HCEC 1CT (cell line): ENCODE measurements at regions not wholly inside any gene's neighbourhood (a gene's known extent, or its start where the extent isn't known, plus 50 kb on each side); places are given as distances from the start of the nearest gene placed in this dataset.
"Not testable (repeated sequence)": the region's sequence is repeated elsewhere in the genome, so short reads cannot be mapped to it uniquely, and the experiment has no call there.

ENCODE experiments used
- DNase-seq: peaks from one replicate; pipeline ENCODE4 v3.0.0-alpha.2; 2017

DNA sequence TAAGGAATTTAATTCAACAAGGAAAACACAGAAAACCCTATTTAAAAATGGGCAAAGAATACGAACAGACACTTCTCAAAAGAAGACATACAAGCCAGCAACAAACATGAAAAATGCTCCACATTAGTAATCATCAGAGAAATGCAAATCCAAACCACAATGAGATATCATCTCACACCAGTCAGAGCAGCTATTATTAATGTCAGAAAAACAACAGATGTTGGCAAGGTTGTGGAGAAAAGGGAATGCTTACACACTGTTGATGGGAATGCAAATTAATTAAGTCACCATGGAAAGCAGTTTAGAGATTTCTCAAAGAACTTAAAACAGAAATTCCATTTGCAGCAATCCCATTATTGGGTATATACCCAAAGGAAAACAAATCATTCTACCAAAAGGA, 55.2 kb downstream of the GCC1 start:
- no peak for DNase-seq

- no peak for DNase-seq
These were observed 57.8 kb downstream of the GCC1 start for GRCh38 chr7:127527561-127527960.

- no peak for DNase-seq
These were observed 59.4 kb downstream of the GCC1 start for GRCh38 chr7:127525866-127526480.

DNA sequence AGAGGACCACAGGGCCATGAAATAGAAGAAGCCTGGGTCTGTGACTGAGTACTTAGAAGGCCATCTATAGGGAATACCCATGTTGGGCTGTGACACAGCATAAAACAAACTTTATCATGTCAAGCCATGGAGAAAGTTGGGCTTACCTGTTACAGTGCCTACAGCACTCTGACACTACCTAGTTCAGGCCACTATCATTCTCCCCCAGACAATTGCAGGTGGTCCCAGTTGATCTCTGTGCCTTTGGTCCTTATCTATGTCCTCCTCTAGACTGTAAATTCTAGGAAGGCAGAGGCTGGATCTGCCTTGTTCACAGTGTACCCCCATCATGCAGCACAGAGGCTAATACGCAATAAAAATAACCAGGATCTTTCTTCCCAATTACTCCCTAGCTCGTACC, 69.1 kb downstream of the GCC1 start:
- DNase-seq = no peak

DNA sequence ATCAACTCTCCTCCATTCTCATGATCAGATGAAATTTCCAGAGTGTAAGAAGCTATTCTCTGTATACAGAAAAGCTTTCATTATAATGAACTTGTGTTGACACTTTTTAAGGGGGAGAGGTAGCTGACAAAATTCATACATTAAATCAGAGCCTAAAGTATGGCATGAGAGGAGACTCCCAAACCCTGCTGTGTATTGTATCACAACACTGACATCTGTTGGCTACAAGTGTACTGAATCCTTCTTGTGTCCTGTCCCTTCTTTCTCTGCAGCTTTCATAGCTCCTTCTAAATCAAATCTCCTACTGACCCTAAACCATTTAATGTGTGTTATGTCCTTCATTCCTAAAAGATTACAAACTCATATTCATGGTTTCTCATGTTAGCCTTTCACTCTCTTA, 70.9 kb downstream of the GCC1 start:
- peak; percentile 15 for DNase-seq

- DNase-seq = no peak
These were observed 72.1 kb downstream of the GCC1 start for GRCh38 chr7:127513311-127513710.

DNA sequence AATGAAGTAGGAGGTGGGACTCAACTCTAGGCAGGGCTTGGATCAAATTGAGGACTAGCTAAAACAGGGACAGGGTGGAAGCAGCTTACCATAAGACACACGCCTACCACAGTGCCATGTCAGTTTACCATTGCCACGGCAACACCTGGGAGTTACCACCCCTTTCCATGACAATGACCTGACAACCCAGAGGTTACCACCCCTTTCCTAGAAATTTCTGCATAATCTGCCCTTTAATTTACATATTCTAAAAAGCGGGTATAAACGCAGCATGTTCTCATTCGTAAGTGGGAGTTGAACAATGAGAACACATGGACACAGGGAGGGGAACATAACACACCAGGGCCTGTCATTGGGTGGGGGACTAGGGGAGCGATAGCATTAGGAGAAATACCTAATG, 72.7 kb downstream of the GCC1 start:
- DNase-seq = no peak

GRCh38 chr7:127504715-127505114, 80.7 kb downstream of the GCC1 start:
- no peak for DNase-seq

- no peak for DNase-seq
These were observed 83.6 kb downstream of the GCC1 start for GRCh38 chr7:127501817-127502216.

DNA sequence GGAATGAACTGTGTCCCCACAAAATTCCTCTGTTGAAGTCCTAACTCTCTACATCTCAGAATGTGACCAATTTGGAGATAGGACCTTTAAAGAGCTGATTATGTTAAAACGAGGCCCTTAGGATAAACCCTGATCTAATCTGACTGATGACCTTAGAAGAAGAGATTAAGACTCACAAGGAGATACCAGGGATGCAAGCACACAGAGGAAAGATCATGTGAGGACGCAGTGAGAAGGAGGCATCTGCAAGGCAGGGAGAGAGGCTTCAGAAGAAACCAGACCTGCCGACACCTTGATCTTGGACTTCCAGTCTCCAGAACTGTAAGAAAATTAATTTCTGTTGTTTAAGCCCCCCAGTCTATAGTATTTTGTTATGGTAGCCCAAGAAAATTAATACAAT, 94.9 kb upstream of the ZNF800 start:
- DNase-seq = no peak

DNA sequence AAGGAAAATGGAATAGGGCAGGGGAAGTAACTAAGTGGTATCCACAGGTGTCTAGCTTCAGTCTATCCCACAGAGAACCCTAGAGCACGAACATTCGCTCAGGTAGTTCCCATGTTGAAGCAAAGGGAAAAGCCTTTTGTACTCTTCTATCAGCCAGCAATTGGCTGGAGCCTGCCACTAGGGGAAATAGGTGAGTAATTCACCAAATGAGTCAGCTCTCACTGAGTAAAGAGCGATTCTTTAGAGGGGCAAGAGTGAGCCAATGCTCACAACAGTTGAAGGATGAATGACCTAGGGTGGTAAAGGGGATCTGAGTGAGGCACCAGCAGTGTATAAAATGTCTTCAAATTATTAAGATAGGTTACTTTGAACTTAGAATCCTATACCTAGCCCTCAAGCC, 94.1 kb upstream of the ZNF800 start:
- DNase-seq = peak; percentile 8

GRCh38 chr7:127485482-127485881, 93.0 kb upstream of the ZNF800 start:
- no peak for DNase-seq

GRCh38 chr7:127484954-127485353, 92.4 kb upstream of the ZNF800 start:
- no peak for DNase-seq

DNA sequence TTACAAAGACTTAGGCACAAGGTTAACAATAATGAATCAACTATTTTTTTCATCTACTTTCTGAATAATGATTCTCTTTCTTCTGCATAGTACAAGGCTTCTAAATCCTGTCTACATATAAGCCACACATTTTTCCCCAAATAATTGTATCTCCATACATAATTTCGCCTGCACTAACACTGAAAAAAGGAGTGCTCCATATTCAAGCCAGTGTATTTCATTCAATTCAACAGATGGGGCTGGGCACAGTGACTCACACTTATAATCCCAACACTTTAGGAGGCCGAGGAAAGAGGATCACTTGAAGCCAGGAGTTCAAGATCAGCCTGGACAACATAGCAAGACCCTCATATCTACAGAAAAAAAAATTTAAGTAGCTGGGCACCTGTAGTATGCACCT, 86.0 kb upstream of the ZNF800 start:
- no peak for DNase-seq

GRCh38 chr7:127478024-127478355, 85.5 kb upstream of the ZNF800 start:
- DNase-seq = no peak

DNA sequence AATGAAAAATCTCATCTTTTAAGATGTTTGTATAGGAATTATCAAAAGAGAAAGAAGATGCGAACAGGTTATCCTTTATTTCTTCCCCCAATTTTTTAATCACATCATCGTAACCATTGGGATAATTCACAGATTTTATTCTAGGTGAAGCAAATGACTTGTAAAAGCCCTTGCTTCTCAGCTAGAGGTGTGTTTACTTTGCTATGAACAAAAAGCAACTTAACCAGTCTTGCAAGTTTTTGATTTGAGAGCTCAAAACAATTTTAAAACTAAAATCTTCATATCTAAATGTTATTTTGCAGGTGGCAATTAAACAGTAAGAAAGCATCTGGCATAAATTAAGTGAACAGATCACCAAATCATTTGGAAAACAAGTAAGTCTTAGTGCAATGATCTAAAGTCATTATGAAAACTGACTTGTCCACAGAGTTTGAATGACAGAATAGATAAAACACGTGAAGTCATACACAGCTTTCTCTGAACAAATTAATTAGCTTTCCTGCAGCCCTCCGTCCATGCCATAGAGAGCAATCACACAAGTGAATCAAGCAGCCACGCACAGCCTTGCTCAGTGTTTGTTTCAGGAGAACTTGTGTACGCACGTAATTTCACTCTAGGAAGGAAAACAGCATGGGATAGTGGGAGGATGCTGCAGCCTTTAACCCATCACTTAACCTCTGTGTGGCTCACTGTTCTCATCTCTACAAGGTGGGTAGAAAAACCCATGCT, 85.0 kb upstream of the ZNF800 start:
- no peak for DNase-seq

DNA sequence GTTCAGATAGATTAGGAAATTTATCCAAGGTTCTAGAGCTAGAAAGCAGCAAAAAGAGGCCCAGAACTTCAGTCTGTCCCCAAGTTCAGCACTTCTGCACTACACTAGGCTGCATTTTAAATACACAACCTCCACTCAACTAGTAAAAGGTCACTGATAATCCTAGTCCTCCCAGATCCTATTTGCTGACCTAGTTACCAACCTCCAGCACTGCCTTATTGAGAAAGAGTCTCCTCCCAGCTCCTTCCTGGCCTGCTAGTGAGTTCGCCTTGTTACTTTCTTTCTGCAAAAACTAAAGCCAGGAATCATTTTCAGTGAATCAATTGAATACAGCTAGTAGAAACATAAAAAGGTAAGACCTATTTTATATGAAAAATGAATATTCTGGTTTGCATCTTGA, 84.1 kb upstream of the ZNF800 start:
- DNase-seq = no peak

DNA sequence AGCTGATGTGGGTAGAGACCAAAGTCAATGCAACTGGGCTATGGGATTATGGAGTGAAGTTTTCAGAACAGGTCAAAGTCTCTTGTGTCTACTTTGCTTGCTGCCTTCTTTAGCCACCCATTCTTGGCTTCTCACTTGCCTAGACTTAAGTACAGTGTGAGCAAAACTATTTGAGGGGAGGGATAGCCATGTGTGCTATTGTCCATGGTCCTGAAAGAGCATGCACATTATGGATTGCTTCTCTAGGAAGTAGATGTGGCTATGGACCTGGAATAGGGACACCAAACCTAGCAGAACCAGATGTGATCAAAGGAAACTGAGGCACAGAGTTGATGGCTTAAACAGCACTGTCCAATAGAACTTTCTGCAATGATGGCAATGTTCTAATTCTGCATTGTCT, 81.9 kb upstream of the ZNF800 start:
- DNase-seq = no peak

DNA sequence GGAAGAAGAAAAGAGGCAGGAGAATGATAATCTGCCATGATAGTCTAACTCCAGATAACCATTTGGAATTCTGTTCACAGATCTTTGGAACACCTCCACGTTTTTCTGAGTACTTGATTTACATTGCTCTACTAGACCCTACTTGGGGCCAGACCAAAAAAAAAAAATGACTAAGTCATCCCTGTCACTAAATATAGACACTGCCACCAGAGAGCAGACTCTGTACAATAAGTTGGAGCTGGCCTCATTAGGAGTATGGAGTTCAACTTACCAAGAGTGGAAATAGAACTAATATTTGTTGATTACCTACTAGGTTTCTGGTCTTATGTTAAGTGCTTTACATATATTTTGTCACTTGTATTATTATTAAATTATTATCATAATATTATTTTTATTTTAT, 80.9 kb upstream of the ZNF800 start:
- DNase-seq = no peak

GRCh38 chr7:127460077-127460476, 67.6 kb upstream of the ZNF800 start:
- DNase-seq = no peak

- not testable (repeated sequence) for DNase-seq
These were observed 58.8 kb upstream of the ZNF800 start for GRCh38 chr7:127451258-127451657.

DNA sequence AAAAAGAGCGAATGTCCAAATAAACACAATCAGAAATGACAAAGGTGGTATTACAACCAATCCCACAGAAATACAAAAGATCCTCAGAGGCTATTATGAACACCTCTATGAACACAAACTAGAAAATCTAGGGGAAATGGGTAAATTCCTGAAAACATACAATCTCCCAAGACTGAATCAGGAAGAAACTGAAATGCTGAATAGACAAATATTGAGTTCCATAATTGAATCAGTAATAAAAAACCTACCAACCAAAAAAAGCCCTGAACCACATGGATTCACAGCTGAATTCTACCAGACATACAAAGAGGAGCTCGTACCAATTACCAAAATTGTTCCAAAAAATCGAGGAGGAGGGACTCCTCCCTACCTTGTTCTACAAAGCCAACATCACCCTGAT, 56.1 kb upstream of the ZNF800 start:
- no peak for DNase-seq

DNA sequence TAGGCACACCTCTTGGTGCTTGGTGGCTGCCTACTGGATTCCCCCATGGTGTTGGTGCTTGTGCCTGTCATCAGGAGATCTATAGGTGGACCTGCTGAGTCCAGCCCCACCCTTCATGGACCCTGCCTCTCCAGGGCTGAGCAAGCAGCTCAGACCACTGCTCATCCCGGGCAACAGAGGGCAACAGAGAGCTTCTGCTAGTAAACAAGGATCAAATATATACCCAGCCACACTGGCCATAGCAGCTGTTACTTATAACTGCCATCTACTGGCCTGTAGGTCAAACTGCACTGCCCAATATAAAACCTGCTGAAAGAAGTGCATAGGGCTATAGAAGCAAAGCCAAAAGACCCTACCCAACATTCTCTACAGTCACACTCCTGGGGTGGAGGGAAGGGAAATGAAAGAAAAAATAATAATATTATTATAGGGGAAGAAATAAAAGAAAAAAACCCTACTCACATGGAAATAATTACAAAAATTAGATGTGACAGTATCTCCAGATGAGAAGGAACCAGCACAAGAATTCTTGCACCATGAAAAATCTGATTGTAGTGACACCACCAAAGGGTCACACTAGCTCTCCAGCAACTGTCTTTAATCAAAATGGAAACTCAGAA, 54.9 kb upstream of the ZNF800 start:
- peak; percentile 57 for DNase-seq

GRCh38 chr7:127446842-127447241, 54.3 kb upstream of the ZNF800 start:
- DNase-seq = no peak
